PC-9 (cell line): ENCODE measurements at regions not wholly inside any gene's neighbourhood (a gene's known extent, or its start where the extent isn't known, plus 50 kb on each side); places are given as distances from the start of the nearest gene placed in this dataset.
A peak's percentile ranks its signal among the peaks of the same experiment; 100 is the strongest.
"Not testable (repeated sequence)": the region's sequence is repeated elsewhere in the genome, so short reads cannot be mapped to it uniquely, and the experiment has no call there.

Experiments
- BruUV-seq: library from RNA; stranded (reverse); fragments of 400-500 nt; replicated peaks from 2 replicates; lab custom pipeline; 2021; lab: Mats Ljungman, UMichigan
- CTCF ChIA-PET: fragments of 300-600 bp; sonication (Branson Sonifier 250); formaldehyde crosslinking; loops from one replicate; lab custom pipeline; 2022; ENCODE audit warnings: antibody characterized with exemption; lab: Charles Lee
- POLR2A ChIA-PET: fragments of 300-600 bp; sonication (Branson Sonifier 250); formaldehyde crosslinking; loops from one replicate; lab custom pipeline; 2022; ENCODE audit warnings: antibody characterized with exemption; ENCODE audit not compliant: unreplicated experiment; lab: Charles Lee
- DNase-seq, 2 experiments: peaks; one replicate each; pipeline versions ENCODE4 v3.0.0 to v3.0.0-alpha.2; 2015 to 2022; ENCODE audit warnings: mixed read lengths in 1 of 2
- H2AFZ ChIP-seq: fragments of 200-600 bp; sonication (generic); 2 replicates; pipeline ENCODE4 v1.8.1; 2017; ENCODE audit warnings: antibody characterized with exemption
- H3F3A ChIP-seq: fragments of 200-600 bp; sonication (generic); 2 replicates; pipeline ENCODE4 v1.8.1; 2017; ENCODE audit warnings: antibody characterized with exemption, mild to moderate bottlenecking, low read depth; ENCODE audit not compliant: insufficient read depth
- H3K27ac ChIP-seq: fragments of 200-600 bp; sonication (generic); 2 replicates; pipeline ENCODE4 v1.6.1; 2016; ENCODE audit warnings: mixed run types
- H3K27me3 ChIP-seq: fragments of 200-600 bp; sonication (generic); 2 replicates; pipeline ENCODE4 v1.6.1; 2016; ENCODE audit warnings: low read depth, mixed run types; ENCODE audit not compliant: insufficient read depth
- H3K36me3 ChIP-seq: fragments of 200-600 bp; sonication (generic); 2 replicates; pipeline ENCODE4 v1.6.1; 2016; ENCODE audit warnings: low read depth, mixed run types
- H3K4me1 ChIP-seq: fragments of 200-600 bp; sonication (generic); replicated peaks from 2 replicates; pipeline ENCODE4 v1.6.1; 2016; ENCODE audit warnings: mixed run types; ENCODE audit not compliant: insufficient read depth
- H3K4me2 ChIP-seq: fragments of 200-600 bp; sonication (generic); 2 replicates; pipeline ENCODE4 v1.6.1; 2017; ENCODE audit warnings: mixed run types
- H3K4me3 ChIP-seq: fragments of 200-600 bp; sonication (generic); 2 replicates; pipeline ENCODE4 v1.6.1; 2016; ENCODE audit warnings: mixed run types
- H3K79me2 ChIP-seq: fragments of 200-600 bp; sonication (generic); 2 replicates; pipeline ENCODE4 v1.6.1; 2017; ENCODE audit warnings: low read depth, mixed run types
- H3K9me2 ChIP-seq: fragments of 200-600 bp; sonication (generic); 2 replicates; pipeline ENCODE4 v1.8.1; 2017; ENCODE audit warnings: mild to moderate bottlenecking; ENCODE audit not compliant: insufficient read depth
- H3K9me3 ChIP-seq: fragments of 200-600 bp; sonication (generic); 2 replicates; pipeline ENCODE4 v1.8.1; 2016; ENCODE audit warnings: low read depth; ENCODE audit not compliant: insufficient read depth
- H4K20me1 ChIP-seq: fragments of 200-600 bp; sonication (generic); 2 replicates; pipeline ENCODE4 v1.8.1; 2017; ENCODE audit not compliant: insufficient read depth
- CTCF ChIP-seq: fragments of 200-600 bp; sonication (generic); conservative IDR thresholded peaks from 2 replicates; pipeline ENCODE4 v1.6.1; 2017; ENCODE audit warnings: mixed run types, antibody characterized with exemption, mild to moderate bottlenecking, moderate library complexity
- EZH2 ChIP-seq: fragments of 200-600 bp; sonication (generic); IDR thresholded peaks from 2 replicates; pipeline ENCODE4 v1.8.0; 2017; ENCODE audit warnings: antibody characterized with exemption, low read depth
- intact Hi-C: fragments of 100-400 bp; cut with micrococcal nuclease; formaldehyde crosslinking; loops from one replicate; pipeline ENCODE4 v1.10.0; 2022; ENCODE audit not compliant: unreplicated experiment

GRCh38 chr13:24943136-24943535 lies 152.8 kb upstream of the PABPC3 start:
- ChIA-PET POLR2A (interaction anchor here (0.7 kb wide), 1 partner anchor 383 kb away, joined by 4 read pairs; no protein-coding TSS in a partner anchor), CTCF (no interaction called here)
- no peaks in the 10 kb centered on the region for H3K4me1 ChIP-seq
- H3K27me3 ChIP-seq = no peaks in the 10 kb centered on the region
- no peak overlapping the region for H3K27ac ChIP-seq
- no peaks in the 10 kb centered on the region for H3F3A ChIP-seq
- H3K79me2 ChIP-seq = no peaks in the 10 kb centered on the region
- no peaks in the 10 kb centered on the region for H3K36me3 ChIP-seq
- no peaks in the 10 kb centered on the region for H3K9me2 ChIP-seq
- no peaks in the 10 kb centered on the region for H4K20me1 ChIP-seq
- no peak overlapping the region for H3K4me2 ChIP-seq
- no peaks in the 10 kb centered on the region for H3K9me3 ChIP-seq
- no peak for DNase-seq
- no peak overlapping the region for H2AFZ ChIP-seq
- no TSS peak for BruUV-seq
- TF ChIP-seq EZH2 (no peak), CTCF (no peak)
- no peak overlapping the region for H3K4me3 ChIP-seq
- intact Hi-C loops = no loop called here

- H3K27me3 ChIP-seq, H3K27ac ChIP-seq, POLR2A ChIA-PET, intact Hi-C loops, H3F3A ChIP-seq, H4K20me1 ChIP-seq, H3K79me2 ChIP-seq, DNase-seq, BruUV-seq, H3K4me1 ChIP-seq, H3K36me3 ChIP-seq, H3K4me2 ChIP-seq, H3K9me3 ChIP-seq, H2AFZ ChIP-seq, H3K4me3 ChIP-seq, H3K9me2 ChIP-seq, CTCF ChIA-PET: not testable (repeated sequence)
These were observed 151.9 kb upstream of the PABPC3 start for GRCh38 chr13:24944073-24944472.

- H3K27ac ChIP-seq, intact Hi-C loops, H3K4me3 ChIP-seq, H2AFZ ChIP-seq, H3K36me3 ChIP-seq, H3K27me3 ChIP-seq, H4K20me1 ChIP-seq, CTCF ChIA-PET, H3K9me3 ChIP-seq, H3F3A ChIP-seq, H3K79me2 ChIP-seq, H3K9me2 ChIP-seq, H3K4me2 ChIP-seq, BruUV-seq, H3K4me1 ChIP-seq, POLR2A ChIA-PET, DNase-seq: not testable (repeated sequence)
These were observed 147.0 kb upstream of the PABPC3 start for GRCh38 chr13:24948977-24949376.

- H2AFZ ChIP-seq, H3K79me2 ChIP-seq, H4K20me1 ChIP-seq, H3K27me3 ChIP-seq, H3K4me2 ChIP-seq, H3K4me3 ChIP-seq, DNase-seq, H3K36me3 ChIP-seq, H3K9me2 ChIP-seq, H3K4me1 ChIP-seq, POLR2A ChIA-PET, CTCF ChIA-PET, H3F3A ChIP-seq, BruUV-seq, H3K9me3 ChIP-seq, H3K27ac ChIP-seq: not testable (repeated sequence)
- intact Hi-C loops = loop anchor here (5.0 kb wide), 1 partner anchor 353 kb away; no protein-coding TSS in a partner anchor
These were observed 145.3 kb upstream of the PABPC3 start for GRCh38 chr13:24950611-24951010.

- H3K79me2 ChIP-seq, intact Hi-C loops, H4K20me1 ChIP-seq, POLR2A ChIA-PET, DNase-seq, H3K27me3 ChIP-seq, H3K9me3 ChIP-seq, H3F3A ChIP-seq, H3K9me2 ChIP-seq, H3K27ac ChIP-seq, H3K36me3 ChIP-seq, H3K4me1 ChIP-seq: not testable (repeated sequence)
- CTCF ChIA-PET = interaction anchor here (0.6 to 1.1 kb wide), 4 partner anchors 240 to 387 kb away, joined by 3 to 4 read pairs (median 4); no protein-coding TSS in a partner anchor
- H2AFZ ChIP-seq = peak overlapping the region; percentile 86
- peak overlapping the region; percentile 74 for H3K4me2 ChIP-seq
- H3K4me3 ChIP-seq = peak overlapping the region; percentile 64
- TSS peak; percentile 31 for BruUV-seq
These were observed 128.0 kb upstream of the PABPC3 start for GRCh38 chr13:24967970-24968369.
